B cell (primary cell): ENCODE measurements at regions not wholly inside any gene's neighbourhood (a gene's known extent, or its start where the extent isn't known, plus 50 kb on each side); places are given as distances from the start of the nearest gene placed in this dataset.

Source experiments
- CTCF ChIP-seq: fragments of 200-600 bp; IDR thresholded peaks from one replicate; pipeline ENCODE4 v1.8.0; 2022; ENCODE audit warnings: antibody characterized with exemption, mild to moderate bottlenecking
- EZH2 ChIP-seq: IDR thresholded peaks from 2 replicates; pipeline ENCODE4 v1.6.1; 2012; ENCODE audit warnings: borderline replicate concordance, low read depth, mild to moderate bottlenecking, moderate library complexity, low read length; ENCODE audit not compliant: insufficient read depth, poor library complexity, severe bottlenecking

- TF ChIP-seq CTCF: no peak
- no peak for TF ChIP-seq EZH2
Observed at GRCh38 chr4:181676546-181676945, 566.7 kb upstream of the TENM3 start.
